HG02759 (cell line): ENCODE measurements at regions not wholly inside any gene's neighbourhood (a gene's known extent, or its start where the extent isn't known, plus 50 kb on each side); places are given as distances from the start of the nearest gene placed in this dataset.
"Not testable (repeated sequence)": the region's sequence is repeated elsewhere in the genome, so short reads cannot be mapped to it uniquely, and the experiment has no call there.

Experiments
- ATAC-seq: cut with Tn5 transposase; IDR thresholded peaks from one replicate; pipeline ENCODE4 v1.9.1; 2021; ENCODE audit warnings: mild to moderate bottlenecking, moderate library complexity; ENCODE audit not compliant: unreplicated experiment

GRCh38 chr10:59033622-59034021 is 142.8 kb upstream of the PHYHIPL start:
- no peak for ATAC-seq

GRCh38 chr10:59036311-59037017 is 140.0 kb upstream of the PHYHIPL start:
- ATAC-seq: peak; percentile 98

- no peak for ATAC-seq
These were observed 139.4 kb upstream of the PHYHIPL start for GRCh38 chr10:59037018-59037389.

- ATAC-seq: no peak
These were observed 138.9 kb upstream of the PHYHIPL start for GRCh38 chr10:59037506-59037905.

GRCh38 chr10:59043358-59043757 is 133.1 kb upstream of the PHYHIPL start:
- not testable (repeated sequence) for ATAC-seq

GRCh38 chr10:59047180-59047579 is 129.3 kb upstream of the PHYHIPL start:
- ATAC-seq: no peak

GRCh38 chr10:59047957-59048618 is 128.4 kb upstream of the PHYHIPL start:
- peak; percentile 85 for ATAC-seq

- ATAC-seq: not testable (repeated sequence)
These were observed 122.9 kb upstream of the PHYHIPL start for GRCh38 chr10:59053502-59053901.

GRCh38 chr10:59055045-59055444 is 121.4 kb upstream of the PHYHIPL start:
- no peak for ATAC-seq

- ATAC-seq: no peak
These were observed 119.1 kb upstream of the PHYHIPL start for GRCh38 chr10:59057345-59057744.

- ATAC-seq: peak; percentile 77
These were observed 115.6 kb upstream of the PHYHIPL start for GRCh38 chr10:59060852-59061251.

- ATAC-seq: no peak
These were observed 113.0 kb upstream of the PHYHIPL start for GRCh38 chr10:59063491-59063890.

- no peak for ATAC-seq
These were observed 112.3 kb upstream of the PHYHIPL start for GRCh38 chr10:59064080-59064692.

GRCh38 chr10:59064759-59065539 is 111.5 kb upstream of the PHYHIPL start:
- no peak for ATAC-seq

- no peak for ATAC-seq
These were observed 107.8 kb upstream of the PHYHIPL start for GRCh38 chr10:59068581-59069191.

GRCh38 chr10:59072038-59072437 is 104.4 kb upstream of the PHYHIPL start:
- no peak for ATAC-seq

- ATAC-seq: no peak
These were observed 102.9 kb upstream of the PHYHIPL start for GRCh38 chr10:59073456-59074053.

- no peak for ATAC-seq
These were observed 100.9 kb upstream of the PHYHIPL start for GRCh38 chr10:59075576-59075975.

GRCh38 chr10:59077855-59078254 is 98.6 kb upstream of the PHYHIPL start:
- ATAC-seq: no peak

GRCh38 chr10:59078978-59079377 is 97.5 kb upstream of the PHYHIPL start:
- no peak for ATAC-seq
